DOHH2 (cell line): ENCODE measurements at regions not wholly inside any gene's neighbourhood (a gene's known extent, or its start where the extent isn't known, plus 50 kb on each side); places are given as distances from the start of the nearest gene placed in this dataset.

Source experiments
- H3F3A ChIP-seq: fragments of 200-600 bp; sonication (generic), shearing (Covaris generic); 2 replicates; pipeline ENCODE4 v1.6.0; 2016; ENCODE audit warnings: antibody characterized with exemption, mild to moderate bottlenecking; ENCODE audit not compliant: control insufficient read depth, insufficient read depth
- H3K27ac ChIP-seq: fragments of 200-600 bp; sonication (generic); 2 replicates; pipeline ENCODE4 v1.5.1; 2014; ENCODE audit warnings: low read depth, mild to moderate bottlenecking, low read length, moderate library complexity
- H3K27me3 ChIP-seq: fragments of 200-600 bp; sonication (generic); 2 replicates; pipeline ENCODE4 v1.6.1; 2014; ENCODE audit warnings: mild to moderate bottlenecking, low read length, mixed read lengths; ENCODE audit not compliant: control insufficient read depth
- H3K36me3 ChIP-seq: fragments of 200-600 bp; sonication (generic); 2 replicates; pipeline ENCODE4 v1.6.1; 2014; ENCODE audit warnings: mild to moderate bottlenecking, low read length, moderate library complexity, mixed read lengths; ENCODE audit not compliant: control insufficient read depth
- H3K4me1 ChIP-seq: fragments of 200-600 bp; sonication (generic); 2 replicates; pipeline ENCODE4 v1.6.1; 2014; ENCODE audit warnings: mild to moderate bottlenecking, low read length, mixed read lengths; ENCODE audit not compliant: control insufficient read depth
- H3K4me2 ChIP-seq: fragments of 200-600 bp; sonication (generic); 2 replicates; pipeline ENCODE4 v1.6.0; 2014; ENCODE audit warnings: mild to moderate bottlenecking, low read length, moderate library complexity
- H3K4me3 ChIP-seq: fragments of 200-600 bp; sonication (generic); 2 replicates; pipeline ENCODE4 v1.5.1; 2014; ENCODE audit warnings: mild to moderate bottlenecking, low read length, mixed read lengths
- H3K79me2 ChIP-seq: fragments of 200-600 bp; sonication (generic); 2 replicates; pipeline ENCODE4 v1.6.1; 2014; ENCODE audit warnings: mild to moderate bottlenecking, low read length, mixed read lengths; ENCODE audit not compliant: control insufficient read depth
- H3K9me2 ChIP-seq: fragments of 200-600 bp; sonication (generic); replicated peaks from 2 replicates; pipeline ENCODE4 v1.6.1; 2014; ENCODE audit warnings: mild to moderate bottlenecking, low read length, mixed read lengths; ENCODE audit not compliant: control insufficient read depth
- H3K9me3 ChIP-seq: fragments of 200-600 bp; sonication (generic); 2 replicates; pipeline ENCODE4 v1.6.1; 2014; ENCODE audit warnings: antibody characterized with exemption, low read length, mixed read lengths; ENCODE audit not compliant: control insufficient read depth, insufficient read depth
- H4K20me1 ChIP-seq: fragments of 200-600 bp; sonication (generic); 2 replicates; pipeline ENCODE4 v1.6.0; 2014; ENCODE audit warnings: low read depth, mild to moderate bottlenecking, antibody characterized with exemption, low read length, moderate library complexity; ENCODE audit not compliant: control insufficient read depth, insufficient read depth
- CTCF ChIP-seq: fragments of 200-600 bp; sonication (generic); IDR thresholded peaks from one replicate; pipeline ENCODE4 v1.5.1; 2014; ENCODE audit warnings: antibody characterized with exemption, mild to moderate bottlenecking, low read depth, low read length; ENCODE audit not compliant: poor library complexity, severe bottlenecking
- EZH2phosphoT487 ChIP-seq: fragments of 200-600 bp; sonication (generic); IDR thresholded peaks from 2 replicates; pipeline ENCODE4 v1.6.1; 2017; ENCODE audit warnings: borderline replicate concordance, mild to moderate bottlenecking, antibody characterized with exemption, low read length, moderate library complexity, mixed read lengths

GRCh38 chr4:33878710-33879109 lies 2365.6 kb downstream of the ARAP2 start:
- Histone ChIP-seq H3K9me3 (no peaks in the 10 kb centered on the region; the same call in 1 of the 2 replicates), H4K20me1 (no peaks in the 10 kb centered on the region), H3K9me2 (no peaks in the 10 kb centered on the region), H3F3A (no peaks in the 10 kb centered on the region), H3K4me1 (no peaks in the 10 kb centered on the region), H3K79me2 (no peaks in the 10 kb centered on the region), H3K4me2 (no peak overlapping the region), H3K27me3 (no peaks in the 10 kb centered on the region), H3K27ac (no peak overlapping the region), H3K36me3 (no peaks in the 10 kb centered on the region), H3K4me3 (no peak overlapping the region)
- no peak for TF ChIP-seq EZH2phosphoT487

- Histone ChIP-seq H3K9me3 (no peaks in the 10 kb centered on the region; the same call in 1 of the 2 replicates), H3F3A (no peaks in the 10 kb centered on the region), H3K4me3 (no peak overlapping the region), H3K27ac (no peak overlapping the region), H3K36me3 (no peaks in the 10 kb centered on the region), H3K27me3 (no peaks in the 10 kb centered on the region), H4K20me1 (no peaks in the 10 kb centered on the region), H3K4me1 (no peaks in the 10 kb centered on the region), H3K79me2 (no peaks in the 10 kb centered on the region), H3K9me2 (no peaks in the 10 kb centered on the region), H3K4me2 (no peak overlapping the region)
- no peak for TF ChIP-seq CTCF
- no peak for TF ChIP-seq EZH2phosphoT487
Observed at GRCh38 chr4:33881176-33881575, 2363.1 kb downstream of the ARAP2 start.

- no peaks in the 10 kb centered on the region for H3K79me2 ChIP-seq
- H3K27ac ChIP-seq, result no peak overlapping the region
- no peaks in the 10 kb centered on the region for H3K36me3 ChIP-seq
- H3K9me3 ChIP-seq, result no peaks in the 10 kb centered on the region; the same call in 1 of the 2 replicates
- no peak overlapping the region for H3K4me3 ChIP-seq
- no peaks in the 10 kb centered on the region for H3K27me3 ChIP-seq
- no peak for TF ChIP-seq EZH2phosphoT487
- no peak for TF ChIP-seq CTCF
- no peak overlapping the region for H3K4me2 ChIP-seq
- H3K4me1 ChIP-seq, result no peaks in the 10 kb centered on the region
- no peaks in the 10 kb centered on the region for H4K20me1 ChIP-seq
- no peaks in the 10 kb centered on the region for H3K9me2 ChIP-seq
- H3F3A ChIP-seq, result no peaks in the 10 kb centered on the region
Observed at GRCh38 chr4:33882246-33882990, 2361.9 kb downstream of the ARAP2 start.

- Histone ChIP-seq H3F3A (no peaks in the 10 kb centered on the region), H3K79me2 (no peaks in the 10 kb centered on the region), H3K9me3 (no peaks in the 10 kb centered on the region; the same call in 1 of the 2 replicates), H3K36me3 (no peaks in the 10 kb centered on the region), H3K4me1 (no peaks in the 10 kb centered on the region), H3K4me3 (no peak overlapping the region), H3K27ac (no peak overlapping the region), H3K9me2 (no peaks in the 10 kb centered on the region), H3K4me2 (no peak overlapping the region), H3K27me3 (no peaks in the 10 kb centered on the region), H4K20me1 (no peaks in the 10 kb centered on the region)
- TF ChIP-seq CTCF (no peak), EZH2phosphoT487 (no peak)
Observed at GRCh38 chr4:33883111-33883510, 2361.2 kb downstream of the ARAP2 start.
